ENCODE measurements at regions not wholly inside any gene's neighbourhood (a gene's known extent, or its start where the extent isn't known, plus 50 kb on each side); places are given as distances from the start of the nearest gene placed in this dataset.
A peak's percentile ranks its signal among the peaks of the same experiment; 100 is the strongest.

- no CpG with 5 or more reads among the region's 3 CpGs for WGBS (ENCODE audit: extremely low coverage, insufficient coverage, low lambda C conversion rate)
Measured at GRCh38 chr3:155010416-155010815, 69.7 kb upstream of the MME start.

DNA sequence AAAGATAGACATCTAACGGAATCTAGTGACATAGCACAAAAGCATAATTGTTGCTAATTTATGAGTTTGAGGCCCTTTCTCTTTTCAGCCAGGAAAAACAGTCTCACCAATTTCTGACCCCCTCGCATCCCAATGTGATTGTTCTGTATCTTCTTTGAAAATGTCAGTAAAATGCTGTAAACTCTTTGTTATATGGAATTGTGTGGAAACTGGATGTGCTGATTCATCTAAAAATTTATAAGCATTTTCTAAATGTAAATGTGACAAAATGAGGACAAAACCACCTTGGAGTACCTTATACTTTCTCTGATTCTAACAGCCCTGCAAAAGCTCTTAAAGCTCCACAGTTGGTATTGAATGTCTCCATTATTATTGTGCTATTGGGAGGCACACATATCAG is 70.9 kb upstream of the MME start:
- Histone ChIP-seq H2BK120ac (ENCODE audit: low read depth, low read length) (no peak overlapping the region), H4K8ac (ENCODE audit: low read depth, low read length) (no peak overlapping the region), H3K23ac (ENCODE audit: low read length) (no peak overlapping the region), H3K9ac (ENCODE audit: low read length) (no peak overlapping the region), H3K27me3 (ENCODE audit: insufficient read depth, low read length, poor library complexity) (no peaks in the 10 kb centered on the region), H2AK5ac (ENCODE audit: low read length) (no peak overlapping the region), H3K4me2 (ENCODE audit: low read length) (no peak overlapping the region), H3K56ac (ENCODE audit: low read length) (no peak overlapping the region), H3K18ac (ENCODE audit: low read length) (no peak overlapping the region), H3K36me3 (ENCODE audit: control insufficient read depth, insufficient read depth, low read length) (no peaks in the 10 kb centered on the region), H3K79me2 (ENCODE audit: control insufficient read depth, insufficient read depth, low read length) (no peaks in the 10 kb centered on the region), H3K4me1 (ENCODE audit: control insufficient read depth, low read depth, low read length) (peaks cover 6% of the 10 kb centered on the region), H3K4me3 (ENCODE audit: low read length) (no peak overlapping the region), H2BK15ac (replicated peaks; ENCODE audit: low read depth) (no peak overlapping the region), H4K5ac (ENCODE audit: low read length) (no peak overlapping the region), H3K79me1 (ENCODE audit: low read length) (no peaks in the 10 kb centered on the region), H2BK5ac (ENCODE audit: low read length) (no peak overlapping the region), H3K27ac (ENCODE audit: low read depth, low read length) (no peak overlapping the region), H3K4ac (ENCODE audit: low read depth, low read length) (no peak overlapping the region)
- WGBS (ENCODE audit: extremely low coverage, insufficient coverage, low lambda C conversion rate): no CpG with 5 or more reads among the region's 2 CpGs
- no peak for DNase-seq

More at GRCh38 chr3:155010416-155010815, 69.7 kb upstream of the MME start:
- H3K4me1 ChIP-seq (ENCODE audit: control insufficient read depth, low read depth, low read length): peaks cover 6% of the 10 kb centered on the region
- no peak overlapping the region for H3K18ac ChIP-seq (ENCODE audit: low read length)
- no peak overlapping the region for H2AK5ac ChIP-seq (ENCODE audit: low read length)
- H3K4ac ChIP-seq (ENCODE audit: low read depth, low read length): no peak overlapping the region
- no peaks in the 10 kb centered on the region for H3K79me1 ChIP-seq (ENCODE audit: low read length)
- H4K8ac ChIP-seq (ENCODE audit: low read depth, low read length): no peak overlapping the region
- H3K23ac ChIP-seq (ENCODE audit: low read length): no peak overlapping the region
- H3K27me3 ChIP-seq (ENCODE audit: insufficient read depth, low read length, poor library complexity): no peaks in the 10 kb centered on the region
- no peak overlapping the region for H2BK5ac ChIP-seq (ENCODE audit: low read length)
- H3K4me2 ChIP-seq (ENCODE audit: low read length): no peak overlapping the region
- H2BK120ac ChIP-seq (ENCODE audit: low read depth, low read length): no peak overlapping the region
- H3K4me3 ChIP-seq (ENCODE audit: low read length): no peak overlapping the region
- no peak overlapping the region for H4K5ac ChIP-seq (ENCODE audit: low read length)
- H3K9ac ChIP-seq (ENCODE audit: low read length): no peak overlapping the region
- H2BK15ac ChIP-seq (replicated peaks; ENCODE audit: low read depth): no peak overlapping the region
- H3K79me2 ChIP-seq (ENCODE audit: control insufficient read depth, insufficient read depth, low read length): no peaks in the 10 kb centered on the region
- DNase-seq: peak; percentile 84
- H3K56ac ChIP-seq (ENCODE audit: low read length): no peak overlapping the region
- no peak overlapping the region for H3K27ac ChIP-seq (ENCODE audit: low read depth, low read length)
- H3K36me3 ChIP-seq (ENCODE audit: control insufficient read depth, insufficient read depth, low read length): no peaks in the 10 kb centered on the region

- H4K8ac ChIP-seq (ENCODE audit: low read depth, low read length): no peak overlapping the region
- no peaks in the 10 kb centered on the region for H3K79me1 ChIP-seq (ENCODE audit: low read length)
- no peaks in the 10 kb centered on the region for H3K27me3 ChIP-seq (ENCODE audit: insufficient read depth, low read length, poor library complexity)
- no peak overlapping the region for H3K4ac ChIP-seq (ENCODE audit: low read depth, low read length)
- no peak overlapping the region for H3K56ac ChIP-seq (ENCODE audit: low read length)
- no peaks in the 10 kb centered on the region for H3K79me2 ChIP-seq (ENCODE audit: control insufficient read depth, insufficient read depth, low read length)
- peaks cover 6% of the 10 kb centered on the region for H3K4me1 ChIP-seq (ENCODE audit: control insufficient read depth, low read depth, low read length)
- no peak overlapping the region for H3K27ac ChIP-seq (ENCODE audit: low read depth, low read length)
- H2AK5ac ChIP-seq (ENCODE audit: low read length): no peak overlapping the region
- no CpG with 5 or more reads among the region's 3 CpGs for WGBS (ENCODE audit: extremely low coverage, insufficient coverage, low lambda C conversion rate)
- no peak overlapping the region for H3K9ac ChIP-seq (ENCODE audit: low read length)
- DNase-seq: peak; percentile 8
- H3K4me3 ChIP-seq (ENCODE audit: low read length): no peak overlapping the region
- H2BK120ac ChIP-seq (ENCODE audit: low read depth, low read length): no peak overlapping the region
- no peak overlapping the region for H3K23ac ChIP-seq (ENCODE audit: low read length)
- H2BK5ac ChIP-seq (ENCODE audit: low read length): no peak overlapping the region
- H3K4me2 ChIP-seq (ENCODE audit: low read length): no peak overlapping the region
- no peak overlapping the region for H4K5ac ChIP-seq (ENCODE audit: low read length)
- no peak overlapping the region for H3K18ac ChIP-seq (ENCODE audit: low read length)
- H3K36me3 ChIP-seq (ENCODE audit: control insufficient read depth, insufficient read depth, low read length): no peaks in the 10 kb centered on the region
- H2BK15ac ChIP-seq (replicated peaks; ENCODE audit: low read depth): no peak overlapping the region
Measured at GRCh38 chr3:155007729-155008128, 72.4 kb upstream of the MME start.

DNA sequence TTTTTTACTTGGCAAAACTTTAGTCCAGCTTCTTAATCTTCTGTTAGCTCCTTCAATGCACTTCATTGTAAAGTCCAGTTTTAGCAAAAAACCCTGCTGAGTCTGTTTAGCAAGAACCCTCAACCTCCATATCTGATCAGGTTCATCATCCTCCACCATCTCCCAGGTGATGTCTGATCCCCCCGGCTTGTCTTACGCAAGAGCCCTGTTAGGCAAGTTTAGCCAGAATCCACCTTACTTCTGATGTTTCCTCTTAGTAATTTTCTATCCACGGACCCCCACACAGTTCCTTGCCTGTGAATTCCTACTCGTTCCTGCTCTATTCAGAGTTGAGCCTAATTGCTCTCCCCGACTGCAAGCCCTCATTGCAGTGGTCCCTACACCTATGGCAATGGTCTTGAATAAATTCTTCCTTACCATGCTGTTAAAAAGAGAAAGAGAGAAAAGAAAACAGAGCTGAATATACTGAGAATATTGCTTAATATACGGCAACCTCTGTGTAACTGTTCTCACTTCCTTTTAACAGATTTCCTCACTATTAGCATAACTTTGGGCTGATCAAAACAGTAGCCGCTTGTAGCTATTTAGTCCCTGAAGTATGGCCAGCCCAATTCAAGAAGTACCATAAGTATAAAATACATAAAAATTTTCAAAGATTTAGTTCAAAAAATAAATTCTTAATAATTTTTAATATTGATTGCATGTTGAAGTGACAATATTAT is 78.7 kb upstream of the MME start:
- Histone ChIP-seq H3K23ac (ENCODE audit: low read length) (no peak overlapping the region), H2BK15ac (replicated peaks; ENCODE audit: low read depth) (no peak overlapping the region), H3K56ac (ENCODE audit: low read length) (no peak overlapping the region), H3K36me3 (ENCODE audit: control insufficient read depth, insufficient read depth, low read length) (no peaks in the 10 kb centered on the region), H3K18ac (ENCODE audit: low read length) (no peak overlapping the region), H2BK5ac (ENCODE audit: low read length) (no peak overlapping the region), H3K4ac (ENCODE audit: low read depth, low read length) (no peak overlapping the region), H3K79me2 (ENCODE audit: control insufficient read depth, insufficient read depth, low read length) (no peaks in the 10 kb centered on the region), H3K27ac (ENCODE audit: low read depth, low read length) (no peak overlapping the region), H2BK120ac (ENCODE audit: low read depth, low read length) (no peak overlapping the region), H4K8ac (ENCODE audit: low read depth, low read length) (no peak overlapping the region), H3K79me1 (ENCODE audit: low read length) (no peaks in the 10 kb centered on the region), H2AK5ac (ENCODE audit: low read length) (no peak overlapping the region), H3K4me1 (ENCODE audit: control insufficient read depth, low read depth, low read length) (no peaks in the 10 kb centered on the region), H3K4me2 (ENCODE audit: low read length) (no peak overlapping the region), H3K27me3 (ENCODE audit: insufficient read depth, low read length, poor library complexity) (no peaks in the 10 kb centered on the region), H3K4me3 (ENCODE audit: low read length) (no peak overlapping the region), H4K5ac (ENCODE audit: low read length) (no peak overlapping the region), H3K9ac (ENCODE audit: low read length) (no peak overlapping the region)
- no CpG with 5 or more reads among the region's 7 CpGs for WGBS (ENCODE audit: extremely low coverage, insufficient coverage, low lambda C conversion rate)
- DNase-seq: no peak

- H4K5ac ChIP-seq (ENCODE audit: low read length): no peak overlapping the region
- no peak overlapping the region for H3K56ac ChIP-seq (ENCODE audit: low read length)
- H3K18ac ChIP-seq (ENCODE audit: low read length): no peak overlapping the region
- no peak overlapping the region for H3K27ac ChIP-seq (ENCODE audit: low read depth, low read length)
- H3K4me2 ChIP-seq (ENCODE audit: low read length): no peak overlapping the region
- H2BK15ac ChIP-seq (replicated peaks; ENCODE audit: low read depth): no peak overlapping the region
- no peak overlapping the region for H4K8ac ChIP-seq (ENCODE audit: low read depth, low read length)
- H3K36me3 ChIP-seq (ENCODE audit: control insufficient read depth, insufficient read depth, low read length): no peaks in the 10 kb centered on the region
- H2BK120ac ChIP-seq (ENCODE audit: low read depth, low read length): no peak overlapping the region
- no peak overlapping the region for H3K4ac ChIP-seq (ENCODE audit: low read depth, low read length)
- no peaks in the 10 kb centered on the region for H3K27me3 ChIP-seq (ENCODE audit: insufficient read depth, low read length, poor library complexity)
- no peak overlapping the region for H3K9ac ChIP-seq (ENCODE audit: low read length)
- no peak overlapping the region for H2BK5ac ChIP-seq (ENCODE audit: low read length)
- no peak overlapping the region for H2AK5ac ChIP-seq (ENCODE audit: low read length)
- H3K79me2 ChIP-seq (ENCODE audit: control insufficient read depth, insufficient read depth, low read length): no peaks in the 10 kb centered on the region
- no peak overlapping the region for H3K4me3 ChIP-seq (ENCODE audit: low read length)
- no peak for DNase-seq
- H3K4me1 ChIP-seq (ENCODE audit: control insufficient read depth, low read depth, low read length): no peaks in the 10 kb centered on the region
- H3K23ac ChIP-seq (ENCODE audit: low read length): no peak overlapping the region
- no peaks in the 10 kb centered on the region for H3K79me1 ChIP-seq (ENCODE audit: low read length)
Measured at GRCh38 chr3:154992655-154993054, 87.5 kb upstream of the MME start.

DNA sequence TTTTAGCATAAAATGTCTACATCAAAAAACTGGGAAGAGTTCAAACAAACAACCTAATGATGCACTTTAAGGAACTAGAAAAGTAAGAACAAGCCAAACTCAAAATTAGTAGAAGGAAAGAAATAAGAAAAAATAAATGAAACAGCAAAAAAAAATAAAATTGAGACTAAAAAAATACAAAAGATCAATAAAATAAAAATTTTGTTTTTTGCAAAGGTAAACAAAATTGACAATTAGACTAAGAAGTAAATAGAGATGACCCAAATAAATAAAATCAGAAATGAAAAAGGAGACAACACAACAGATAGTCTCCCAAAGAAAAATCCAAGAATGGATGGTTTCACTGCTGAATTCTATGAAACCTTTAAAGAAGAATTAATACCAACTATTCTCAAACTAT is 89.6 kb upstream of the MME start:
- H3K9ac ChIP-seq (ENCODE audit: low read length): no peak overlapping the region
- no peak overlapping the region for H2AK5ac ChIP-seq (ENCODE audit: low read length)
- H3K4me2 ChIP-seq (ENCODE audit: low read length): no peak overlapping the region
- no peak overlapping the region for H3K23ac ChIP-seq (ENCODE audit: low read length)
- no peak overlapping the region for H3K56ac ChIP-seq (ENCODE audit: low read length)
- H3K4me1 ChIP-seq (ENCODE audit: control insufficient read depth, low read depth, low read length): no peaks in the 10 kb centered on the region
- no peak overlapping the region for H3K27ac ChIP-seq (ENCODE audit: low read depth, low read length)
- H3K36me3 ChIP-seq (ENCODE audit: control insufficient read depth, insufficient read depth, low read length): no peaks in the 10 kb centered on the region
- H3K27me3 ChIP-seq (ENCODE audit: insufficient read depth, low read length, poor library complexity): no peaks in the 10 kb centered on the region
- H3K79me1 ChIP-seq (ENCODE audit: low read length): no peaks in the 10 kb centered on the region
- no peak overlapping the region for H4K8ac ChIP-seq (ENCODE audit: low read depth, low read length)
- H3K4me3 ChIP-seq (ENCODE audit: low read length): no peak overlapping the region
- no peak overlapping the region for H4K5ac ChIP-seq (ENCODE audit: low read length)
- no peak overlapping the region for H2BK5ac ChIP-seq (ENCODE audit: low read length)
- DNase-seq: no peak
- no peak overlapping the region for H2BK15ac ChIP-seq (replicated peaks; ENCODE audit: low read depth)
- no peak overlapping the region for H3K4ac ChIP-seq (ENCODE audit: low read depth, low read length)
- no peak overlapping the region for H2BK120ac ChIP-seq (ENCODE audit: low read depth, low read length)
- no peak overlapping the region for H3K18ac ChIP-seq (ENCODE audit: low read length)
- no peaks in the 10 kb centered on the region for H3K79me2 ChIP-seq (ENCODE audit: control insufficient read depth, insufficient read depth, low read length)
